GM06990 (cell line): ENCODE measurements at regions not wholly inside any gene's neighbourhood (a gene's known extent, or its start where the extent isn't known, plus 50 kb on each side); places are given as distances from the start of the nearest gene placed in this dataset.

Experiments
- DNase-seq: peaks from one replicate; pipeline ENCODE4 v3.0.0-alpha.2; 2011; ENCODE audit not compliant: insufficient read length; ENCODE audit errors: extremely low read depth
- H3K27me3 ChIP-seq: replicated peaks from 2 replicates; pipeline ENCODE4 v1.6.0; 2011; ENCODE audit warnings: low read length; ENCODE audit not compliant: control insufficient read depth, insufficient read depth
- H3K36me3 ChIP-seq: 2 replicates; pipeline ENCODE4 v1.5.1; 2011; ENCODE audit warnings: low read length; ENCODE audit not compliant: control insufficient read depth, insufficient read depth
- H3K4me3 ChIP-seq: replicated peaks from 2 replicates; pipeline ENCODE4 v1.5.1; 2011; ENCODE audit warnings: low read depth, mild to moderate bottlenecking, control low read depth, low read length
- TF ChIP-seq, protein P1 (sequence below): IDR thresholded peaks from 2 replicates; pipeline ENCODE4 v1.5.1; 2011; ENCODE audit warnings: low read length, control low read depth, mild to moderate bottlenecking, inconsistent platforms; ENCODE audit not compliant: insufficient read depth, poor library complexity, severe bottlenecking

DNA sequence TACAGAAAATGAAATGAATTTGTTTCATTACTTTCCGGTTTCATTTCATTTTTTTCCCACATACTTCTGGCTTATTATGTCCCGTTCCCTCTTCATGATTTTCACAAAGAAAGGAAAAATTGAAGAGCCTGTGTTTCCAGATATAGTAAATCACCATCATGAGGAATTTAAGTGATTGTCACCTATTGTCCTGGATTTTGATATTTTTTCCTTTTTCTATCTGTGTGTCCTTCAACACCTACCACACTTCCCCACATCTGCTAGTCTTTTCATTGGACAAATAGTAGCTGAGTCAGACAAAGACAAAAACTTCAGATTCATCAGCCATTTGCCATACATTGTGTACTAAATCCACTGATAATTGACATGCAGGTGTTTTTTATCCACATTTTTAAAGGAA lies 258.2 kb upstream of the HSF2 start:
- no peak for DNase-seq
- TF ChIP-seq, protein P1, sequence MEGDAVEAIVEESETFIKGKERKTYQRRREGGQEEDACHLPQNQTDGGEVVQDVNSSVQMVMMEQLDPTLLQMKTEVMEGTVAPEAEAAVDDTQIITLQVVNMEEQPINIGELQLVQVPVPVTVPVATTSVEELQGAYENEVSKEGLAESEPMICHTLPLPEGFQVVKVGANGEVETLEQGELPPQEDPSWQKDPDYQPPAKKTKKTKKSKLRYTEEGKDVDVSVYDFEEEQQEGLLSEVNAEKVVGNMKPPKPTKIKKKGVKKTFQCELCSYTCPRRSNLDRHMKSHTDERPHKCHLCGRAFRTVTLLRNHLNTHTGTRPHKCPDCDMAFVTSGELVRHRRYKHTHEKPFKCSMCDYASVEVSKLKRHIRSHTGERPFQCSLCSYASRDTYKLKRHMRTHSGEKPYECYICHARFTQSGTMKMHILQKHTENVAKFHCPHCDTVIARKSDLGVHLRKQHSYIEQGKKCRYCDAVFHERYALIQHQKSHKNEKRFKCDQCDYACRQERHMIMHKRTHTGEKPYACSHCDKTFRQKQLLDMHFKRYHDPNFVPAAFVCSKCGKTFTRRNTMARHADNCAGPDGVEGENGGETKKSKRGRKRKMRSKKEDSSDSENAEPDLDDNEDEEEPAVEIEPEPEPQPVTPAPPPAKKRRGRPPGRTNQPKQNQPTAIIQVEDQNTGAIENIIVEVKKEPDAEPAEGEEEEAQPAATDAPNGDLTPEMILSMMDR: no peak
- no peak overlapping the region for H3K4me3 ChIP-seq
- H3K36me3 ChIP-seq: no peaks in the 10 kb centered on the region
- H3K27me3 ChIP-seq: no peaks in the 10 kb centered on the region

- H3K36me3 ChIP-seq: no peaks in the 10 kb centered on the region
- H3K27me3 ChIP-seq: no peaks in the 10 kb centered on the region
- no peak for DNase-seq
- TF ChIP-seq, protein P1: no peak
- H3K4me3 ChIP-seq: no peak overlapping the region
These were observed 255.4 kb upstream of the HSF2 start for GRCh38 chr6:122143813-122144601.

- H3K4me3 ChIP-seq: no peak overlapping the region
- no peaks in the 10 kb centered on the region for H3K27me3 ChIP-seq
- no peaks in the 10 kb centered on the region for H3K36me3 ChIP-seq
- DNase-seq: no peak
- TF ChIP-seq, protein P1: no peak
These were observed 254.2 kb upstream of the HSF2 start for GRCh38 chr6:122145246-122145645.

- TF ChIP-seq, protein P1: no peak
- Histone ChIP-seq H3K27me3 (no peaks in the 10 kb centered on the region), H3K36me3 (no peaks in the 10 kb centered on the region), H3K4me3 (no peak overlapping the region)
- DNase-seq: no peak
These were observed 253.7 kb upstream of the HSF2 start for GRCh38 chr6:122145741-122146240.

GRCh38 chr6:122147291-122147690 lies 252.2 kb upstream of the HSF2 start:
- DNase-seq: no peak
- no peak overlapping the region for H3K4me3 ChIP-seq
- no peaks in the 10 kb centered on the region for H3K36me3 ChIP-seq
- TF ChIP-seq, protein P1: no peak
- no peaks in the 10 kb centered on the region for H3K27me3 ChIP-seq

GRCh38 chr6:122151066-122151465 lies 248.4 kb upstream of the HSF2 start:
- DNase-seq: no peak
- no peaks in the 10 kb centered on the region for H3K36me3 ChIP-seq
- no peaks in the 10 kb centered on the region for H3K27me3 ChIP-seq
- H3K4me3 ChIP-seq: no peak overlapping the region
- TF ChIP-seq, protein P1: no peak
